ENCODE measurements at regions not wholly inside any gene's neighbourhood (a gene's known extent, or its start where the extent isn't known, plus 50 kb on each side); places are given as distances from the start of the nearest gene placed in this dataset.

- H3K9me2 ChIP-seq (ENCODE audit: insufficient read depth, low read length), result no peaks in the 10 kb centered on the region
- no peak for DNase-seq (ENCODE audit: low spot score)
- H3K27ac ChIP-seq (ENCODE audit: low read depth, low read length, poor library complexity, severe bottlenecking), result no peak overlapping the region
- no peak overlapping the region for H3K4me3 ChIP-seq (ENCODE audit: low read depth, low read length, poor library complexity, severe bottlenecking)
- no peaks in the 10 kb centered on the region for H3K36me3 ChIP-seq (ENCODE audit: insufficient read depth, low read length)
- no peaks in the 10 kb centered on the region for H3K4me1 ChIP-seq (ENCODE audit: insufficient read depth, low read length, poor library complexity, severe bottlenecking)
- no peaks in the 10 kb centered on the region for H3K79me2 ChIP-seq (ENCODE audit: insufficient read depth, low read depth, low read length)
- CTCF ChIA-PET (ENCODE audit: unreplicated experiment), result no interaction called here
- no peak overlapping the region for H2AFZ ChIP-seq (ENCODE audit: low read length)
- no peak overlapping the region for H3K4me2 ChIP-seq (ENCODE audit: low read length)
- TF ChIP-seq EZH2phosphoT487 (IDR thresholded peaks at IDR 0.05; ENCODE audit: borderline replicate concordance, low read depth, low read length), result no peak
- TF ChIP-seq, protein P1, sequence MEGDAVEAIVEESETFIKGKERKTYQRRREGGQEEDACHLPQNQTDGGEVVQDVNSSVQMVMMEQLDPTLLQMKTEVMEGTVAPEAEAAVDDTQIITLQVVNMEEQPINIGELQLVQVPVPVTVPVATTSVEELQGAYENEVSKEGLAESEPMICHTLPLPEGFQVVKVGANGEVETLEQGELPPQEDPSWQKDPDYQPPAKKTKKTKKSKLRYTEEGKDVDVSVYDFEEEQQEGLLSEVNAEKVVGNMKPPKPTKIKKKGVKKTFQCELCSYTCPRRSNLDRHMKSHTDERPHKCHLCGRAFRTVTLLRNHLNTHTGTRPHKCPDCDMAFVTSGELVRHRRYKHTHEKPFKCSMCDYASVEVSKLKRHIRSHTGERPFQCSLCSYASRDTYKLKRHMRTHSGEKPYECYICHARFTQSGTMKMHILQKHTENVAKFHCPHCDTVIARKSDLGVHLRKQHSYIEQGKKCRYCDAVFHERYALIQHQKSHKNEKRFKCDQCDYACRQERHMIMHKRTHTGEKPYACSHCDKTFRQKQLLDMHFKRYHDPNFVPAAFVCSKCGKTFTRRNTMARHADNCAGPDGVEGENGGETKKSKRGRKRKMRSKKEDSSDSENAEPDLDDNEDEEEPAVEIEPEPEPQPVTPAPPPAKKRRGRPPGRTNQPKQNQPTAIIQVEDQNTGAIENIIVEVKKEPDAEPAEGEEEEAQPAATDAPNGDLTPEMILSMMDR (conservative IDR thresholded peaks at IDR 0.05; ENCODE audit: low read length), result no peak
- intact Hi-C loops (cut with micrococcal nuclease; ENCODE audit: unreplicated experiment), result no loop called here
- H3K9me3 ChIP-seq (ENCODE audit: low read length), result no peaks in the 10 kb centered on the region
- POLR2A ChIA-PET, result interaction anchor here (0.7 kb wide), 1 partner anchor 15 kb away, joined by 4 read pairs; no protein-coding TSS in a partner anchor
- BruUV-seq (replicated peaks), result no TSS peak
- no peaks in the 10 kb centered on the region for H4K20me1 ChIP-seq (ENCODE audit: insufficient read depth, low read length)
These were observed 462.3 kb upstream of the NFIA start for GRCh38 chr1:60620087-60620486.

GRCh38 chr1:60619581-60619980, 462.8 kb upstream of the NFIA start:
- Histone ChIP-seq H4K20me1 (ENCODE audit: insufficient read depth, low read length) (no peaks in the 10 kb centered on the region), H3K79me2 (ENCODE audit: insufficient read depth, low read depth, low read length) (no peaks in the 10 kb centered on the region), H3K9me2 (ENCODE audit: insufficient read depth, low read length) (no peaks in the 10 kb centered on the region), H3K9me3 (ENCODE audit: low read length) (no peaks in the 10 kb centered on the region), H2AFZ (ENCODE audit: low read length) (no peak overlapping the region), H3K4me3 (ENCODE audit: low read depth, low read length, poor library complexity, severe bottlenecking) (no peak overlapping the region), H3K4me1 (ENCODE audit: insufficient read depth, low read length, poor library complexity, severe bottlenecking) (no peaks in the 10 kb centered on the region), H3K27ac (ENCODE audit: low read depth, low read length, poor library complexity, severe bottlenecking) (no peak overlapping the region), H3K36me3 (ENCODE audit: insufficient read depth, low read length) (no peaks in the 10 kb centered on the region), H3K4me2 (ENCODE audit: low read length) (no peak overlapping the region)
- no TSS peak for BruUV-seq (replicated peaks)
- ChIA-PET CTCF (ENCODE audit: unreplicated experiment) (no interaction called here), POLR2A (no interaction called here)
- intact Hi-C loops (cut with micrococcal nuclease; ENCODE audit: unreplicated experiment), result no loop called here
- TF ChIP-seq, protein P1 (conservative IDR thresholded peaks at IDR 0.05; ENCODE audit: low read length), result no peak
- no peak for TF ChIP-seq EZH2phosphoT487 (IDR thresholded peaks at IDR 0.05; ENCODE audit: borderline replicate concordance, low read depth, low read length)
- no peak for DNase-seq (ENCODE audit: low spot score)

DNA sequence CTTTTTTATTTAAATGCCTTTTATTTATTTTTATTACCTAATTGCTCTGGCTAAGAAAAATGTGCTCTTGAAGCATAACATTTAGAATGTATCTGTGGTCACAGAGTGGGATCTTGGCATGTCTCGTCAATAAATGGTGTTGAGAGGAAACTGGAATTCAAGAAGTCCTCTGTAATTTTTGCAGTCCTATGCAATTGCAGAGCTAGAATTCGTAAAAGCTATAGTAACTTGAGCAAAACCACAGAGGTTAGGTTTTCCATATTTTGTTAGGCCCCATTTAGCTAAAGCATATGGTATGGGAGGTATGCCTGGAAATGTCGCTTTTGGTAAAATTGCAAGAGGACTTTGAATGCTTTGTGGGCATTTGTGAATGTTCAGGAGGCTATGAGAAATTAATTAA, 466.7 kb upstream of the NFIA start:
- no TSS peak for BruUV-seq (replicated peaks)
- POLR2A ChIA-PET, result no interaction called here
- H2AFZ ChIP-seq (ENCODE audit: low read length), result no peak overlapping the region
- H3K79me2 ChIP-seq (ENCODE audit: insufficient read depth, low read depth, low read length), result no peaks in the 10 kb centered on the region
- no peaks in the 10 kb centered on the region for H3K4me1 ChIP-seq (ENCODE audit: insufficient read depth, low read length, poor library complexity, severe bottlenecking)
- H3K9me3 ChIP-seq (ENCODE audit: low read length), result no peaks in the 10 kb centered on the region
- TF ChIP-seq EZH2phosphoT487 (IDR thresholded peaks at IDR 0.05; ENCODE audit: borderline replicate concordance, low read depth, low read length), result no peak
- TF ChIP-seq, protein P1 (conservative IDR thresholded peaks at IDR 0.05; ENCODE audit: low read length), result no peak
- no peak overlapping the region for H3K4me3 ChIP-seq (ENCODE audit: low read depth, low read length, poor library complexity, severe bottlenecking)
- intact Hi-C loops (cut with micrococcal nuclease; ENCODE audit: unreplicated experiment), result no loop called here
- no peak overlapping the region for H3K27ac ChIP-seq (ENCODE audit: low read depth, low read length, poor library complexity, severe bottlenecking)
- CTCF ChIA-PET (ENCODE audit: unreplicated experiment), result no interaction called here
- no peaks in the 10 kb centered on the region for H3K9me2 ChIP-seq (ENCODE audit: insufficient read depth, low read length)
- no peak overlapping the region for H3K4me2 ChIP-seq (ENCODE audit: low read length)
- H4K20me1 ChIP-seq (ENCODE audit: insufficient read depth, low read length), result no peaks in the 10 kb centered on the region
- no peaks in the 10 kb centered on the region for H3K36me3 ChIP-seq (ENCODE audit: insufficient read depth, low read length)
- no peak for DNase-seq (ENCODE audit: low spot score)

All from OCI-LY7 (cell line).